ENCODE measurements at regions not wholly inside any gene's neighbourhood (a gene's known extent, or its start where the extent isn't known, plus 50 kb on each side); places are given as distances from the start of the nearest gene placed in this dataset.

GRCh38 chr9:21715408-21715807 is 87.0 kb upstream of the MTAP start:
- Histone ChIP-seq H3K9me3 (ENCODE audit: low read length) (no peaks in the 10 kb centered on the region), H2AFZ (ENCODE audit: low read length) (no peak overlapping the region), H4K20me1 (ENCODE audit: insufficient read depth, low read length) (no peaks in the 10 kb centered on the region), H3K27me3 (ENCODE audit: control insufficient read depth in 1 of 2, insufficient read depth in 2 of 2, low read length in 2 of 2) (no peaks in the 10 kb centered on the region), H3K4me3 (replicated peaks in 1 of 3; ENCODE audit: insufficient read depth in 1 of 3, low read depth in 2 of 3, low read length in 3 of 3) (no peak overlapping the region), H3K27ac (ENCODE audit: extremely low read length, insufficient read depth, low read length) (no peak overlapping the region), H3K4me2 (ENCODE audit: low read depth, low read length) (no peak overlapping the region), H3K9ac (ENCODE audit: insufficient read depth, low read depth, low read length) (no peak overlapping the region), H3K79me2 (ENCODE audit: insufficient read depth, low read length) (no peaks in the 10 kb centered on the region), H3K36me3 (replicated peaks in 1 of 2; ENCODE audit: control insufficient read depth in 1 of 2, insufficient read depth in 2 of 2, low read length in 2 of 2) (no peaks in the 10 kb centered on the region), H3K4me1 (ENCODE audit: insufficient read depth, low read length) (no peaks in the 10 kb centered on the region)
- no TSS peak for BruUV-seq (replicated peaks)
- TF ChIP-seq MAFG (CRISPR knock-in tag; IDR thresholded peaks at IDR 0.05) (no peak), ZNF318 (CRISPR knock-in tag; IDR thresholded peaks at IDR 0.05) (no peak), SSRP1 (CRISPR knock-in tag; IDR thresholded peaks at IDR 0.05) (no peak), ETV6 (CRISPR knock-in tag; conservative IDR thresholded peaks at IDR 0.05) (no peak), ZNF430 (CRISPR knock-in tag; IDR thresholded peaks at IDR 0.05) (no peak), BRF2 (CRISPR knock-in tag; IDR thresholded peaks at IDR 0.05) (no peak), RFX3 (CRISPR knock-in tag; IDR thresholded peaks at IDR 0.05) (no peak), CBFB (CRISPR knock-in tag; IDR thresholded peaks at IDR 0.05) (no peak), ZFP1 (CRISPR knock-in tag; IDR thresholded peaks at IDR 0.05) (no peak), SYNCRIP (IDR thresholded peaks at IDR 0.05; ENCODE audit: insufficient read depth, low read depth, low read length) (no peak), CCAR2 (optimal IDR thresholded peaks at IDR 0.05; ENCODE audit: low read depth, low read length) (no peak), UBTF (CRISPR knock-in tag; IDR thresholded peaks at IDR 0.05) (no peak), ZNF550 (CRISPR knock-in tag; IDR thresholded peaks at IDR 0.05; ENCODE audit: borderline replicate concordance) (no peak)
- ATAC-seq = no peak
- WGBS (ENCODE audit: low lambda C conversion rate) = 0% methylated on average over 1 of the region's 1 CpG
- ChIA-PET CTCF (ENCODE audit: low intra/inter-chr PET ratio, low total read pairs) (no interaction called here), POLR2A (no interaction called here)
- no peak for DNase-seq (ENCODE audit: low spot score)
- no peak for FAIRE-seq
- in situ Hi-C loops (cut with HindIII; ENCODE audit: extremely low pct_ligation_motif_present, low pct_unique_long_range_greater_than_20kb) = no loop called here
- intact Hi-C loops (cut with micrococcal nuclease; ENCODE audit: unreplicated experiment) = no loop called here

Measured in HepG2 (cell line).